Loucy (cell line): ENCODE measurements at regions not wholly inside any gene's neighbourhood (a gene's known extent, or its start where the extent isn't known, plus 50 kb on each side); places are given as distances from the start of the nearest gene placed in this dataset.

Experiments used
- H2AFZ ChIP-seq: fragments of 200-600 bp; sonication (generic); 2 replicates; pipeline ENCODE4 v1.6.0; 2016; ENCODE audit warnings: antibody characterized with exemption, mild to moderate bottlenecking, low read length, moderate library complexity
- H3F3A ChIP-seq: fragments of 200-600 bp; 2 replicates; pipeline ENCODE4 v1.6.0; 2016; ENCODE audit warnings: antibody characterized with exemption, low read depth, mild to moderate bottlenecking
- H3K27me3 ChIP-seq: fragments of 200-600 bp; sonication (generic); 2 replicates; pipeline ENCODE4 v1.6.1; 2014; ENCODE audit warnings: low read length, mild to moderate bottlenecking; ENCODE audit not compliant: insufficient read depth, poor library complexity, severe bottlenecking
- H3K36me3 ChIP-seq: fragments of 200-600 bp; sonication (generic); 2 replicates; pipeline ENCODE4 v1.6.1; 2016; ENCODE audit warnings: low read length; ENCODE audit not compliant: insufficient read depth
- H3K4me1 ChIP-seq: fragments of 200-600 bp; sonication (generic); 2 replicates; pipeline ENCODE4 v1.5.1; 2014; ENCODE audit warnings: low read length, mild to moderate bottlenecking; ENCODE audit not compliant: insufficient read depth, poor library complexity, severe bottlenecking
- H3K4me2 ChIP-seq: fragments of 200-600 bp; sonication (generic); 2 replicates; pipeline ENCODE4 v1.6.0; 2014; ENCODE audit warnings: antibody characterized with exemption, low read length, low read depth, mild to moderate bottlenecking; ENCODE audit not compliant: poor library complexity, severe bottlenecking
- H3K4me3 ChIP-seq: fragments of 200-600 bp; sonication (generic); 2 replicates; pipeline ENCODE4 v1.5.1; 2014; ENCODE audit warnings: low read length, mild to moderate bottlenecking, mixed read lengths; ENCODE audit not compliant: poor library complexity, severe bottlenecking
- H3K79me2 ChIP-seq: fragments of 200-600 bp; sonication (generic); 2 replicates; pipeline ENCODE4 v1.6.1; 2014; ENCODE audit warnings: low read length; ENCODE audit not compliant: insufficient read depth
- H3K9ac ChIP-seq: fragments of 200-600 bp; sonication (generic); 2 replicates; pipeline ENCODE4 v1.6.0; 2014; ENCODE audit warnings: mild to moderate bottlenecking, low read depth, low read length, moderate library complexity; ENCODE audit not compliant: poor library complexity, severe bottlenecking
- H3K9me2 ChIP-seq: fragments of 200-600 bp; sonication (generic); replicated peaks from 2 replicates; pipeline ENCODE4 v1.6.1; 2016; ENCODE audit warnings: low read depth, low read length, mixed read lengths
- H3K9me3 ChIP-seq: fragments of 200-600 bp; sonication (generic); 2 replicates; pipeline ENCODE4 v1.6.1; 2014; ENCODE audit warnings: mild to moderate bottlenecking, antibody characterized with exemption, low read length, low read depth; ENCODE audit not compliant: insufficient read depth
- H4K20me1 ChIP-seq: fragments of 200-600 bp; sonication (generic); 2 replicates; pipeline ENCODE4 v1.6.0; 2014; ENCODE audit warnings: antibody characterized with exemption, low read length, mild to moderate bottlenecking; ENCODE audit not compliant: insufficient read depth, poor library complexity, severe bottlenecking
- EZH2phosphoT487 ChIP-seq: fragments of 200-600 bp; IDR thresholded peaks from 2 replicates; pipeline ENCODE4 v1.6.1; 2018; ENCODE audit warnings: antibody characterized with exemption, mild to moderate bottlenecking, moderate library complexity, borderline replicate concordance
- TF ChIP-seq, protein P1 (sequence below): fragments of 200-600 bp; sonication (generic); conservative IDR thresholded peaks from 2 replicates; pipeline ENCODE4 v1.5.1; 2014; ENCODE audit warnings: mild to moderate bottlenecking, antibody characterized with exemption, low read length

DNA sequence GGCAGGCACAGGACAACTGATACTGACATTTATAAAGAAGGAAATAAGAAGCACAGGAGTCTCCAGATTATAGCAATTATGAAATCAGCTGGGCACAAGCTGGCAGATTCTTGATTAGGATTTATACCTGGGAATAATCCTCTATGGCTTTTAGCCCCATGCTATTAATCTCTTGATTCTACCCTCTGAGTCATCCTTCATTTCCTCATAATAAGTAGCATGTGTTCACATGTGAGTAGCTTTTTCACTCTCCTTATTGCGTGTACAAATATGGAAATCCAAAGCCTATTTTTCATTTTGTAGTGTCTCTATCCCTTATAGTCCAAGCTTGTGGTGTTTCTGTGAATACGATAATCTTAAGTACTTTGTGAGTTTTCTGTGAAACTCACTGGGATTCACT, 185.0 kb upstream of the PRLR start:
- H3K9me2 ChIP-seq = no peaks in the 10 kb centered on the region
- H2AFZ ChIP-seq = no peak overlapping the region
- H3K4me3 ChIP-seq = no peak overlapping the region
- no peaks in the 10 kb centered on the region for H3K36me3 ChIP-seq
- H3K4me1 ChIP-seq = no peaks in the 10 kb centered on the region
- no peaks in the 10 kb centered on the region for H3K27me3 ChIP-seq
- H3K79me2 ChIP-seq = no peaks in the 10 kb centered on the region
- H3K9me3 ChIP-seq = no peaks in the 10 kb centered on the region
- no peak overlapping the region for H3K9ac ChIP-seq
- TF ChIP-seq, protein P1, sequence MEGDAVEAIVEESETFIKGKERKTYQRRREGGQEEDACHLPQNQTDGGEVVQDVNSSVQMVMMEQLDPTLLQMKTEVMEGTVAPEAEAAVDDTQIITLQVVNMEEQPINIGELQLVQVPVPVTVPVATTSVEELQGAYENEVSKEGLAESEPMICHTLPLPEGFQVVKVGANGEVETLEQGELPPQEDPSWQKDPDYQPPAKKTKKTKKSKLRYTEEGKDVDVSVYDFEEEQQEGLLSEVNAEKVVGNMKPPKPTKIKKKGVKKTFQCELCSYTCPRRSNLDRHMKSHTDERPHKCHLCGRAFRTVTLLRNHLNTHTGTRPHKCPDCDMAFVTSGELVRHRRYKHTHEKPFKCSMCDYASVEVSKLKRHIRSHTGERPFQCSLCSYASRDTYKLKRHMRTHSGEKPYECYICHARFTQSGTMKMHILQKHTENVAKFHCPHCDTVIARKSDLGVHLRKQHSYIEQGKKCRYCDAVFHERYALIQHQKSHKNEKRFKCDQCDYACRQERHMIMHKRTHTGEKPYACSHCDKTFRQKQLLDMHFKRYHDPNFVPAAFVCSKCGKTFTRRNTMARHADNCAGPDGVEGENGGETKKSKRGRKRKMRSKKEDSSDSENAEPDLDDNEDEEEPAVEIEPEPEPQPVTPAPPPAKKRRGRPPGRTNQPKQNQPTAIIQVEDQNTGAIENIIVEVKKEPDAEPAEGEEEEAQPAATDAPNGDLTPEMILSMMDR = no peak
- TF ChIP-seq EZH2phosphoT487 = no peak
- no peak overlapping the region for H3K4me2 ChIP-seq
- no peaks in the 10 kb centered on the region for H3F3A ChIP-seq
- no peaks in the 10 kb centered on the region for H4K20me1 ChIP-seq

DNA sequence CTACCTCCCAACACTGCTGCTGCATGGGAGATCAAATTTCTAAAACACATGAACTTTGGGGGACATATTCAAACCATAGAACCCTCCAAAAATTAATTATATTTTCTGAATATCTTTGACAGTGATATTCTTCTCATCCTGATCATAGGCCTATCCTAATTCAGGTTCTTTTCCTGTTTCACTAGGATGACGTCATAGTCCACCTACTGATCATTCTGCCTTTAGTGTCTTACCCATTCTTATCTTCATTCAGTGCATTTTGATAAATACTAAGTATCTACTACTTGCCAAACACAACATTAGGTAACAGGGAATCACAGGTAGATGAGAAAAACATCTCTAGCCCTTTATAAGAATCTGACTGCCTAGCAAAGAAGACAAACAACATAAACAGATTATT, 179.1 kb upstream of the PRLR start:
- no peak overlapping the region for H2AFZ ChIP-seq
- TF ChIP-seq, protein P1 = no peak
- no peak for TF ChIP-seq EZH2phosphoT487
- no peaks in the 10 kb centered on the region for H3F3A ChIP-seq
- no peaks in the 10 kb centered on the region for H3K4me1 ChIP-seq
- H3K4me3 ChIP-seq = no peak overlapping the region
- no peaks in the 10 kb centered on the region for H3K27me3 ChIP-seq
- no peak overlapping the region for H3K4me2 ChIP-seq
- no peaks in the 10 kb centered on the region for H3K9me2 ChIP-seq
- H3K36me3 ChIP-seq = no peaks in the 10 kb centered on the region
- H3K9ac ChIP-seq = no peak overlapping the region
- no peaks in the 10 kb centered on the region for H3K9me3 ChIP-seq
- H3K79me2 ChIP-seq = no peaks in the 10 kb centered on the region
- H4K20me1 ChIP-seq = no peaks in the 10 kb centered on the region

DNA sequence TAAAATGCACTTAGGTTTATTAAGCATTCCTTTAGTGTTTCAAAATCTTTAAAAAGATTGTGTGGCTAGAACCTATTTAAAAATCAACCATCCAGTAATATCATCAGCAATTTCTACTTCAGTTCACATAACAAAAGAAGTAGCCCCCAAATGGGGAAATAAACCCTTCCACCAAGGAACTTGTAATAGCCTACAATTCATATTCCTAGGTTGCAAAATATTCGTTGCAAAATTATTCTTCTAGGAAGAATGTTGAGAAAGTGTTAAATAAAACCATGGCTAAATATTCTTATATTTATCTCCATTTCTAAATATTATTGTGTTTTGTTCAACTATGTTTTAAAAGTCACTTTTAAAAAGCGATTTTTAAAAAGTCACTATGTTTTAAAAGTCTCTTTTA, 177.9 kb upstream of the PRLR start:
- Histone ChIP-seq H3K79me2 (no peaks in the 10 kb centered on the region), H3K27me3 (no peaks in the 10 kb centered on the region), H3K9ac (no peak overlapping the region), H3K4me3 (no peak overlapping the region), H2AFZ (no peak overlapping the region), H3K9me3 (no peaks in the 10 kb centered on the region), H3K4me2 (no peak overlapping the region), H4K20me1 (no peaks in the 10 kb centered on the region), H3K9me2 (no peaks in the 10 kb centered on the region), H3K36me3 (no peaks in the 10 kb centered on the region), H3F3A (no peaks in the 10 kb centered on the region), H3K4me1 (no peaks in the 10 kb centered on the region)
- no peak for TF ChIP-seq EZH2phosphoT487
- TF ChIP-seq, protein P1 = no peak
